ENCODE measurements at regions not wholly inside any gene's neighbourhood (a gene's known extent, or its start where the extent isn't known, plus 50 kb on each side); places are given as distances from the start of the nearest gene placed in this dataset.

DNA sequence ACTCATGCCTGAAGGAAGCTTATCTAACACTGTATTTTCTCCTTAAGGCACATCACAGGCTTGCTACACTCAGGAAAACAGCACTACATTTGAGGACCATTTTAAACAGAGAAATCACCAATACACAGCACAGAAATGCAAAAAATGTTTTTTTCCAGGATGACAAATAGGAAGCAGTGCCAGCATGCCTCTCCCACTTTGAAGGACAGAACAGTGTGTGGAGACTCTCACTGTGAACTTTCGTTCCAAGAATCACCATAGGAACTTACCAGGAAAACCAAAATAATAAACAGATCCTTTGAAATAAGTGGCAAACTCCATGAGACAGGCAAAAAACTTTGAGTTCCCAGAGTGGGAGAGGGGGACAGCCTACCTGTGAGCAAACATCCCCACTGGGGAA is 217.8 kb upstream of the MAST4 start:
- no peak for TF ChIP-seq EZH2 (IDR thresholded peaks at IDR 0.05; ENCODE audit: insufficient read depth, low read length)
- TF ChIP-seq, protein P1, sequence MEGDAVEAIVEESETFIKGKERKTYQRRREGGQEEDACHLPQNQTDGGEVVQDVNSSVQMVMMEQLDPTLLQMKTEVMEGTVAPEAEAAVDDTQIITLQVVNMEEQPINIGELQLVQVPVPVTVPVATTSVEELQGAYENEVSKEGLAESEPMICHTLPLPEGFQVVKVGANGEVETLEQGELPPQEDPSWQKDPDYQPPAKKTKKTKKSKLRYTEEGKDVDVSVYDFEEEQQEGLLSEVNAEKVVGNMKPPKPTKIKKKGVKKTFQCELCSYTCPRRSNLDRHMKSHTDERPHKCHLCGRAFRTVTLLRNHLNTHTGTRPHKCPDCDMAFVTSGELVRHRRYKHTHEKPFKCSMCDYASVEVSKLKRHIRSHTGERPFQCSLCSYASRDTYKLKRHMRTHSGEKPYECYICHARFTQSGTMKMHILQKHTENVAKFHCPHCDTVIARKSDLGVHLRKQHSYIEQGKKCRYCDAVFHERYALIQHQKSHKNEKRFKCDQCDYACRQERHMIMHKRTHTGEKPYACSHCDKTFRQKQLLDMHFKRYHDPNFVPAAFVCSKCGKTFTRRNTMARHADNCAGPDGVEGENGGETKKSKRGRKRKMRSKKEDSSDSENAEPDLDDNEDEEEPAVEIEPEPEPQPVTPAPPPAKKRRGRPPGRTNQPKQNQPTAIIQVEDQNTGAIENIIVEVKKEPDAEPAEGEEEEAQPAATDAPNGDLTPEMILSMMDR (IDR thresholded peaks at IDR 0.05; ENCODE audit: insufficient read depth, low read depth, low read length), result no peak

All from astrocyte (in vitro differentiated cells and primary cell).